ENCODE measurements at regions not wholly inside any gene's neighbourhood (a gene's known extent, or its start where the extent isn't known, plus 50 kb on each side); places are given as distances from the start of the nearest gene placed in this dataset.

GRCh38 chr2:52874466-52875106 is 893.0 kb upstream of the CHAC2 start:
- Histone ChIP-seq H3K27me3 (ENCODE audit: control insufficient read depth, insufficient read depth, low read length) (no peaks in the 10 kb centered on the region), H3K4me3 (ENCODE audit: low read length) (no peak overlapping the region), H3K9ac (ENCODE audit: low read length) (no peak overlapping the region), H3K9me3 (ENCODE audit: control insufficient read depth, low read depth, low read length) (no peaks in the 10 kb centered on the region), H3K27ac (ENCODE audit: low read length) (no peak overlapping the region), H3K36me3 (ENCODE audit: control insufficient read depth, low read depth, low read length) (no peaks in the 10 kb centered on the region), H3K4me1 (ENCODE audit: control insufficient read depth, low read depth, low read length) (no peaks in the 10 kb centered on the region)

- Histone ChIP-seq H3K27ac (ENCODE audit: low read length) (no peak overlapping the region), H3K9me3 (ENCODE audit: control insufficient read depth, low read depth, low read length) (no peaks in the 10 kb centered on the region), H3K4me3 (ENCODE audit: low read length) (no peak overlapping the region)
Measured at GRCh38 chr2:52862801-52863200, 904.8 kb upstream of the CHAC2 start.

GRCh38 chr2:52861596-52861995 is 906.0 kb upstream of the CHAC2 start:
- H3K36me3 ChIP-seq (ENCODE audit: control insufficient read depth, low read depth, low read length) = no peaks in the 10 kb centered on the region
- H3K27ac ChIP-seq (ENCODE audit: low read length) = no peak overlapping the region
- H3K27me3 ChIP-seq (ENCODE audit: control insufficient read depth, insufficient read depth, low read length) = no peaks in the 10 kb centered on the region

More at GRCh38 chr2:52862801-52863200, 904.8 kb upstream of the CHAC2 start:
- Histone ChIP-seq H3K36me3 (ENCODE audit: control insufficient read depth, low read depth, low read length) (no peaks in the 10 kb centered on the region), H3K4me1 (ENCODE audit: control insufficient read depth, low read depth, low read length) (no peaks in the 10 kb centered on the region), H3K27me3 (ENCODE audit: control insufficient read depth, insufficient read depth, low read length) (no peaks in the 10 kb centered on the region), H3K9ac (ENCODE audit: low read length) (no peak overlapping the region)

GRCh38 chr2:52859065-52859464 is 908.5 kb upstream of the CHAC2 start:
- Histone ChIP-seq H3K9ac (ENCODE audit: low read length) (no peak overlapping the region), H3K4me1 (ENCODE audit: control insufficient read depth, low read depth, low read length) (no peaks in the 10 kb centered on the region), H3K36me3 (ENCODE audit: control insufficient read depth, low read depth, low read length) (no peaks in the 10 kb centered on the region), H3K9me3 (ENCODE audit: control insufficient read depth, low read depth, low read length) (no peaks in the 10 kb centered on the region), H3K4me3 (ENCODE audit: low read length) (no peak overlapping the region), H3K27ac (ENCODE audit: low read length) (no peak overlapping the region), H3K27me3 (ENCODE audit: control insufficient read depth, insufficient read depth, low read length) (no peaks in the 10 kb centered on the region)

More at GRCh38 chr2:52861596-52861995, 906.0 kb upstream of the CHAC2 start:
- H3K9ac ChIP-seq (ENCODE audit: low read length) = no peak overlapping the region
- H3K4me1 ChIP-seq (ENCODE audit: control insufficient read depth, low read depth, low read length) = no peaks in the 10 kb centered on the region
- H3K9me3 ChIP-seq (ENCODE audit: control insufficient read depth, low read depth, low read length) = no peaks in the 10 kb centered on the region
- H3K4me3 ChIP-seq (ENCODE audit: low read length) = no peak overlapping the region

- Histone ChIP-seq H3K4me3 (ENCODE audit: low read length) (no peak overlapping the region), H3K4me1 (ENCODE audit: control insufficient read depth, low read depth, low read length) (no peaks in the 10 kb centered on the region), H3K27me3 (ENCODE audit: control insufficient read depth, insufficient read depth, low read length) (no peaks in the 10 kb centered on the region), H3K27ac (ENCODE audit: low read length) (no peak overlapping the region), H3K9me3 (ENCODE audit: control insufficient read depth, low read depth, low read length) (no peaks in the 10 kb centered on the region), H3K36me3 (ENCODE audit: control insufficient read depth, low read depth, low read length) (no peaks in the 10 kb centered on the region), H3K9ac (ENCODE audit: low read length) (no peak overlapping the region)
Measured at GRCh38 chr2:52857722-52858121, 909.9 kb upstream of the CHAC2 start.

GRCh38 chr2:52852006-52852405 is 915.6 kb upstream of the CHAC2 start:
- Histone ChIP-seq H3K27ac (ENCODE audit: low read length) (no peak overlapping the region), H3K4me3 (ENCODE audit: low read length) (no peak overlapping the region), H3K27me3 (ENCODE audit: control insufficient read depth, insufficient read depth, low read length) (no peaks in the 10 kb centered on the region), H3K4me1 (ENCODE audit: control insufficient read depth, low read depth, low read length) (no peaks in the 10 kb centered on the region), H3K9me3 (ENCODE audit: control insufficient read depth, low read depth, low read length) (no peaks in the 10 kb centered on the region), H3K36me3 (ENCODE audit: control insufficient read depth, low read depth, low read length) (no peaks in the 10 kb centered on the region), H3K9ac (ENCODE audit: low read length) (no peak overlapping the region)

GRCh38 chr2:52844701-52845423 is 922.7 kb upstream of the CHAC2 start:
- Histone ChIP-seq H3K9me3 (ENCODE audit: control insufficient read depth, low read depth, low read length) (no peaks in the 10 kb centered on the region), H3K4me1 (ENCODE audit: control insufficient read depth, low read depth, low read length) (peaks cover 6% of the 10 kb centered on the region), H3K9ac (ENCODE audit: low read length) (no peak overlapping the region)

GRCh38 chr2:52835909-52836308 is 931.7 kb upstream of the CHAC2 start:
- H3K27me3 ChIP-seq (ENCODE audit: control insufficient read depth, insufficient read depth, low read length) = no peaks in the 10 kb centered on the region
- H3K27ac ChIP-seq (ENCODE audit: low read length) = no peak overlapping the region
- no peaks in the 10 kb centered on the region for H3K36me3 ChIP-seq (ENCODE audit: control insufficient read depth, low read depth, low read length)
- H3K4me3 ChIP-seq (ENCODE audit: low read length) = no peak overlapping the region
- H3K9ac ChIP-seq (ENCODE audit: low read length) = no peak overlapping the region
- no peaks in the 10 kb centered on the region for H3K4me1 ChIP-seq (ENCODE audit: control insufficient read depth, low read depth, low read length)
- H3K9me3 ChIP-seq (ENCODE audit: control insufficient read depth, low read depth, low read length) = no peaks in the 10 kb centered on the region

More at GRCh38 chr2:52844701-52845423, 922.7 kb upstream of the CHAC2 start:
- Histone ChIP-seq H3K27me3 (ENCODE audit: control insufficient read depth, insufficient read depth, low read length) (no peaks in the 10 kb centered on the region), H3K36me3 (ENCODE audit: control insufficient read depth, low read depth, low read length) (no peaks in the 10 kb centered on the region), H3K27ac (ENCODE audit: low read length) (no peak overlapping the region), H3K4me3 (ENCODE audit: low read length) (no peak overlapping the region)

GRCh38 chr2:52831216-52831615 is 936.4 kb upstream of the CHAC2 start:
- no peaks in the 10 kb centered on the region for H3K4me1 ChIP-seq (ENCODE audit: control insufficient read depth, low read depth, low read length)
- H3K27me3 ChIP-seq (ENCODE audit: control insufficient read depth, insufficient read depth, low read length) = no peaks in the 10 kb centered on the region
- H3K27ac ChIP-seq (ENCODE audit: low read length) = no peak overlapping the region
- no peak overlapping the region for H3K9ac ChIP-seq (ENCODE audit: low read length)
- H3K4me3 ChIP-seq (ENCODE audit: low read length) = no peak overlapping the region
- no peaks in the 10 kb centered on the region for H3K36me3 ChIP-seq (ENCODE audit: control insufficient read depth, low read depth, low read length)
- no peaks in the 10 kb centered on the region for H3K9me3 ChIP-seq (ENCODE audit: control insufficient read depth, low read depth, low read length)

GRCh38 chr2:52828112-52828511 is 939.5 kb upstream of the CHAC2 start:
- no peak overlapping the region for H3K9ac ChIP-seq (ENCODE audit: low read length)
- no peaks in the 10 kb centered on the region for H3K4me1 ChIP-seq (ENCODE audit: control insufficient read depth, low read depth, low read length)
- no peaks in the 10 kb centered on the region for H3K9me3 ChIP-seq (ENCODE audit: control insufficient read depth, low read depth, low read length)
- no peak overlapping the region for H3K4me3 ChIP-seq (ENCODE audit: low read length)
- no peaks in the 10 kb centered on the region for H3K36me3 ChIP-seq (ENCODE audit: control insufficient read depth, low read depth, low read length)
- H3K27ac ChIP-seq (ENCODE audit: low read length) = no peak overlapping the region
- no peaks in the 10 kb centered on the region for H3K27me3 ChIP-seq (ENCODE audit: control insufficient read depth, insufficient read depth, low read length)

GRCh38 chr2:52821631-52822030 is 946.0 kb upstream of the CHAC2 start:
- H3K4me3 ChIP-seq (ENCODE audit: low read length) = no peak overlapping the region
- H3K27me3 ChIP-seq (ENCODE audit: control insufficient read depth, insufficient read depth, low read length) = no peaks in the 10 kb centered on the region

GRCh38 chr2:52818958-52819357 is 948.6 kb upstream of the CHAC2 start:
- no peaks in the 10 kb centered on the region for H3K4me1 ChIP-seq (ENCODE audit: control insufficient read depth, low read depth, low read length)
- H3K27ac ChIP-seq (ENCODE audit: low read length) = no peak overlapping the region
- H3K9ac ChIP-seq (ENCODE audit: low read length) = no peak overlapping the region
- no peak overlapping the region for H3K4me3 ChIP-seq (ENCODE audit: low read length)
- no peaks in the 10 kb centered on the region for H3K36me3 ChIP-seq (ENCODE audit: control insufficient read depth, low read depth, low read length)
- H3K9me3 ChIP-seq (ENCODE audit: control insufficient read depth, low read depth, low read length) = no peaks in the 10 kb centered on the region
- no peaks in the 10 kb centered on the region for H3K27me3 ChIP-seq (ENCODE audit: control insufficient read depth, insufficient read depth, low read length)

More at GRCh38 chr2:52821631-52822030, 946.0 kb upstream of the CHAC2 start:
- Histone ChIP-seq H3K9me3 (ENCODE audit: control insufficient read depth, low read depth, low read length) (no peaks in the 10 kb centered on the region), H3K36me3 (ENCODE audit: control insufficient read depth, low read depth, low read length) (no peaks in the 10 kb centered on the region), H3K27ac (ENCODE audit: low read length) (no peak overlapping the region), H3K4me1 (ENCODE audit: control insufficient read depth, low read depth, low read length) (no peaks in the 10 kb centered on the region), H3K9ac (ENCODE audit: low read length) (no peak overlapping the region)
